Keratinocyte (primary cell): ENCODE measurements at regions not wholly inside any gene's neighbourhood (a gene's known extent, or its start where the extent isn't known, plus 50 kb on each side); places are given as distances from the start of the nearest gene placed in this dataset.

Experiments used
- EZH2 ChIP-seq: IDR thresholded peaks from one replicate; pipeline ENCODE4 v1.6.1; 2012; ENCODE audit warnings: inconsistent platforms, mild to moderate bottlenecking, low read length, moderate library complexity
- TF ChIP-seq, protein P1 (sequence below), 3 experiments: IDR thresholded peaks in 1 of 3; conservative IDR thresholded peaks in 1 of 3; optimal IDR thresholded peaks in 1 of 3; 2 replicates in 2 of 3; 3 replicates in 1 of 3; pipeline versions ENCODE3 to v1.5.1; 2011; ENCODE audit warnings: low read length in 3 of 3, mild to moderate bottlenecking in 3 of 3, moderate library complexity in 2 of 3, control low read depth in 1 of 3, inconsistent platforms in 1 of 3; ENCODE audit not compliant: insufficient read depth in 2 of 3; ENCODE audit errors: extremely low read depth in 1 of 3

DNA sequence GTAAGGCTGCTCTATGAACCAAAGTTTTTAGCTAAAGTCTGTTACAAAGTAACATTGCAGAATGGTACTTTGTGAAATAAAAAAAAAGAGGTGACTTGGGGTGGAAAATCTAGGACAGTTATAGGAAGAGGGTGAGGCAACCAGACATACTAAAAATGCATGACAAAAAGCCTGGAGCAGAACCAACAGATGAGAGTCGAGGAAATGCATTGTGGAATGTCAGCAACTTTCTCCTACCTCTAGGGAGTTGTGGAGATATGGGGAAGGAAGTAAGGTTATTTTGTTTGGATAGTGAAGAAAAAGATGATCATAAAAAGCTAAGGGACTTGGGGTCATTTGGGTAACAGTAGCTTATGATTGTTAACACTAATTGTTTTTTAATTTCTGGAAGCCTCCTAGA lies 295.6 kb downstream of the S1PR1 start:
- TF ChIP-seq, protein P1, sequence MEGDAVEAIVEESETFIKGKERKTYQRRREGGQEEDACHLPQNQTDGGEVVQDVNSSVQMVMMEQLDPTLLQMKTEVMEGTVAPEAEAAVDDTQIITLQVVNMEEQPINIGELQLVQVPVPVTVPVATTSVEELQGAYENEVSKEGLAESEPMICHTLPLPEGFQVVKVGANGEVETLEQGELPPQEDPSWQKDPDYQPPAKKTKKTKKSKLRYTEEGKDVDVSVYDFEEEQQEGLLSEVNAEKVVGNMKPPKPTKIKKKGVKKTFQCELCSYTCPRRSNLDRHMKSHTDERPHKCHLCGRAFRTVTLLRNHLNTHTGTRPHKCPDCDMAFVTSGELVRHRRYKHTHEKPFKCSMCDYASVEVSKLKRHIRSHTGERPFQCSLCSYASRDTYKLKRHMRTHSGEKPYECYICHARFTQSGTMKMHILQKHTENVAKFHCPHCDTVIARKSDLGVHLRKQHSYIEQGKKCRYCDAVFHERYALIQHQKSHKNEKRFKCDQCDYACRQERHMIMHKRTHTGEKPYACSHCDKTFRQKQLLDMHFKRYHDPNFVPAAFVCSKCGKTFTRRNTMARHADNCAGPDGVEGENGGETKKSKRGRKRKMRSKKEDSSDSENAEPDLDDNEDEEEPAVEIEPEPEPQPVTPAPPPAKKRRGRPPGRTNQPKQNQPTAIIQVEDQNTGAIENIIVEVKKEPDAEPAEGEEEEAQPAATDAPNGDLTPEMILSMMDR (optimal IDR thresholded peaks at IDR 0.05 in 1 of 3, IDR thresholded peaks at IDR 0.05 in 1 of 3, conservative IDR thresholded peaks at IDR 0.05 in 1 of 3; ENCODE audit: extremely low read depth in 1 of 3, insufficient read depth in 2 of 3, low read length in 3 of 3): no peak
- no peak for TF ChIP-seq EZH2
